Trophoblast cell (in vitro differentiated cells and primary cell): ENCODE measurements at regions not wholly inside any gene's neighbourhood (a gene's known extent, or its start where the extent isn't known, plus 50 kb on each side); places are given as distances from the start of the nearest gene placed in this dataset.

ENCODE experiments used
- DNase-seq, 2 donors: peaks; one replicate each; pipeline ENCODE4 v3.0.0-alpha.2; 2016
- H2AFZ ChIP-seq: 2 replicates; pipeline ENCODE4 v1.6.1; 2013; ENCODE audit warnings: low read length, moderate library complexity, mild to moderate bottlenecking; ENCODE audit not compliant: insufficient read depth, poor library complexity
- H2AK5ac ChIP-seq: 2 replicates; pipeline ENCODE4 v1.6.1; 2013; ENCODE audit warnings: mild to moderate bottlenecking, low read length
- H2BK120ac ChIP-seq: 2 replicates; pipeline ENCODE4 v1.6.1; 2013; ENCODE audit warnings: low read length, mild to moderate bottlenecking, moderate library complexity; ENCODE audit not compliant: insufficient read depth, poor library complexity
- H2BK12ac ChIP-seq: 2 replicates; pipeline ENCODE4 v1.6.1; 2013; ENCODE audit warnings: mild to moderate bottlenecking, low read length, moderate library complexity
- H2BK5ac ChIP-seq: 2 replicates; pipeline ENCODE4 v1.6.1; 2013; ENCODE audit warnings: low read length, low read depth, moderate library complexity, mild to moderate bottlenecking; ENCODE audit not compliant: poor library complexity
- H3K14ac ChIP-seq: 2 replicates; pipeline ENCODE4 v1.6.1; 2013; ENCODE audit warnings: mild to moderate bottlenecking, low read length
- H3K18ac ChIP-seq: 2 replicates; pipeline ENCODE4 v1.6.1; 2013; ENCODE audit warnings: mild to moderate bottlenecking, low read length
- H3K23ac ChIP-seq: 2 replicates; pipeline ENCODE4 v1.6.1; 2013; ENCODE audit warnings: low read length
- H3K27ac ChIP-seq: 2 replicates; pipeline ENCODE4 v1.5.1; 2013; ENCODE audit warnings: low read depth, mild to moderate bottlenecking, inconsistent platforms, low read length, moderate library complexity
- H3K27me3 ChIP-seq: 2 replicates; pipeline ENCODE4 v1.6.1; 2013; ENCODE audit warnings: inconsistent platforms, mild to moderate bottlenecking, low read length, moderate library complexity; ENCODE audit not compliant: insufficient read depth
- H3K36me3 ChIP-seq, 2 experiments: 1 replicate in 1 of 2; 2 replicates in 1 of 2; pipeline ENCODE4 v1.6.1; 2013; ENCODE audit warnings: low read length in 2 of 2, mild to moderate bottlenecking in 2 of 2, moderate library complexity in 1 of 2; ENCODE audit not compliant: insufficient read depth in 2 of 2, control insufficient read depth in 1 of 2
- H3K4ac ChIP-seq: 2 replicates; pipeline ENCODE4 v1.6.1; 2013; ENCODE audit warnings: low read depth, mild to moderate bottlenecking, low read length, moderate library complexity
- H3K4me1 ChIP-seq, 2 experiments: 1 replicate in 1 of 2; 2 replicates in 1 of 2; pipeline ENCODE4 v1.6.1; 2013; ENCODE audit warnings: low read length in 2 of 2, mild to moderate bottlenecking in 2 of 2, moderate library complexity in 1 of 2; ENCODE audit not compliant: insufficient read depth in 2 of 2, control insufficient read depth in 1 of 2
- H3K4me2 ChIP-seq: 2 replicates; pipeline ENCODE4 v1.6.1; 2013; ENCODE audit warnings: inconsistent platforms, mild to moderate bottlenecking, low read length, moderate library complexity
- H3K4me3 ChIP-seq: 2 replicates; pipeline ENCODE4 v1.5.1; 2013; ENCODE audit warnings: mild to moderate bottlenecking, low read depth, low read length, inconsistent platforms
- H3K79me1 ChIP-seq: one replicate; pipeline ENCODE4 v1.6.1; 2013; ENCODE audit warnings: low read length
- H3K79me2 ChIP-seq: 2 replicates; pipeline ENCODE4 v1.6.1; 2013; ENCODE audit warnings: low read length, mild to moderate bottlenecking; ENCODE audit not compliant: control insufficient read depth, insufficient read depth, poor library complexity
- H3K9ac ChIP-seq: 2 replicates; pipeline ENCODE4 v1.6.1; 2013; ENCODE audit warnings: mild to moderate bottlenecking, low read length
- H3K9me3 ChIP-seq: 2 replicates; pipeline ENCODE4 v1.6.1; 2013; ENCODE audit warnings: low read depth, mild to moderate bottlenecking, control low read depth, inconsistent platforms, low read length; ENCODE audit not compliant: insufficient read depth
- H4K12ac ChIP-seq: 2 replicates; pipeline ENCODE4 v1.6.1; 2013; ENCODE audit warnings: low read depth, mild to moderate bottlenecking, low read length, moderate library complexity
- H4K8ac ChIP-seq: 2 replicates; pipeline ENCODE4 v1.6.1; 2013; ENCODE audit warnings: low read depth, mild to moderate bottlenecking, low read length, moderate library complexity
- H4K91ac ChIP-seq: one replicate; pipeline ENCODE4 v1.6.1; 2013; ENCODE audit warnings: low read depth, mild to moderate bottlenecking, low read length, moderate library complexity
- WGBS: extraction: QIAGEN DNeasy Blood & Tissue Kit; methylation state at CpG from one replicate; pipeline ENCODE4 v1.1.7; 2013; ENCODE audit warnings: missing lambda C conversion rate; ENCODE audit not compliant: insufficient read length, insufficient coverage; ENCODE audit errors: extremely low coverage; 5-methylcytosine and 5-hydroxymethylcytosine counted together

DNA sequence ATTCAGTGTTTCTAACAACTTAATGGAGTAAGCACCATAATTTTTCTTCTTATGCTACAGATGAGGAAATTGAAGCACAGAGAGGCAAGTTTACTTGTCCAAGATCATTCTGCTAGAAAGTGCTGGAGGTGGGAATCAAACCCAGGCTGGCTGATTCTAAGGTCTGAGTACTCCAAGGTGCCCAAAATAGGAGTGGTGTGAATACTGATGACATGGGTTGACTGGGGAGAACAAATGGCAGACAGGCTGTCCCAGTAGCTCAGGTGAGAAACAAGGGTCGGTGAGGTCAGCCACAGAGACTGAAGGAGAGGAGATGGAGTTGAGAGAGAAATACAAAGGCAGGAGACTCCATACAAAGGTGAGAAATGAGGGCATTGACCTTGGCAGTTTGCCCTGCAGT lies 144.5 kb upstream of the EGFLAM start:
- H4K12ac ChIP-seq = no peak overlapping the region
- no peaks in the 10 kb centered on the region for H3K4me1 ChIP-seq
- DNase-seq = peak in 1 of 2 donors; percentile 26
- H2AK5ac ChIP-seq = no peak overlapping the region
- H3K9me3 ChIP-seq = no peaks in the 10 kb centered on the region
- H3K23ac ChIP-seq = no peak overlapping the region
- no peaks in the 10 kb centered on the region for H3K27me3 ChIP-seq
- H3K27ac ChIP-seq = no peak overlapping the region
- H3K4me2 ChIP-seq = no peak overlapping the region
- no peak overlapping the region for H3K14ac ChIP-seq
- no peak overlapping the region for H3K4me3 ChIP-seq
- no peak overlapping the region for H3K4ac ChIP-seq
- no peak overlapping the region for H2BK12ac ChIP-seq
- H2BK5ac ChIP-seq = no peak overlapping the region
- H3K79me2 ChIP-seq = no peaks in the 10 kb centered on the region
- no peak overlapping the region for H4K8ac ChIP-seq
- H3K36me3 ChIP-seq = no peaks in the 10 kb centered on the region
- no peak overlapping the region for H3K9ac ChIP-seq
- no peak overlapping the region for H3K18ac ChIP-seq
- H4K91ac ChIP-seq = no peak overlapping the region
- WGBS = no CpG with 5 or more reads among the region's 1 CpG
- no peaks in the 10 kb centered on the region for H3K79me1 ChIP-seq
- H2AFZ ChIP-seq = no peak overlapping the region
- no peak overlapping the region for H2BK120ac ChIP-seq

DNA sequence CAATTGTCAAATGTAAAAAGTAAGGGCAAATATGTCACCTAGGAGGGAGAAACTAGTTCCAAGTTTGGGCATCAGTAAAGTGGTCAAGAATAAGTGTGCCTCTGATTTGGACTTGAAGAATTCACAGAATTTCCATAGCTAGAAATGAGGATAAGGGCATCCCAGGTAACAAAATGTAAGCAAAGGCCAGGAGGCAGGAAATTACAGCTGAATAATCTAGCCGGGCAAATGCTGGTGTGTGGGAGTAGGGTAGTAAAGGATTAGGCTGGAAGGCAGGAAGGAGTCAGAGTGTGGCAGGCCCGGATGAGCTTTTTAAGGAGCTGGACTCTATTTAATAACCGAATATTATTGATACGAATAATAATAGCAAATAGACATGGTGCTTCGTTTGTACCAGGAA lies 144.9 kb upstream of the EGFLAM start:
- Histone ChIP-seq H3K79me2 (no peaks in the 10 kb centered on the region), H4K8ac (no peak overlapping the region), H3K9me3 (no peaks in the 10 kb centered on the region), H3K4me2 (no peak overlapping the region), H3K36me3 (no peaks in the 10 kb centered on the region), H4K12ac (no peak overlapping the region), H3K14ac (no peak overlapping the region), H2BK120ac (no peak overlapping the region), H3K4me3 (no peak overlapping the region), H3K18ac (no peak overlapping the region), H2AFZ (no peak overlapping the region), H3K4me1 (no peaks in the 10 kb centered on the region), H4K91ac (no peak overlapping the region), H3K27ac (no peak overlapping the region), H2AK5ac (no peak overlapping the region), H3K79me1 (no peaks in the 10 kb centered on the region), H2BK5ac (no peak overlapping the region), H2BK12ac (no peak overlapping the region), H3K23ac (no peak overlapping the region), H3K4ac (no peak overlapping the region), H3K9ac (no peak overlapping the region), H3K27me3 (no peaks in the 10 kb centered on the region)
- peak; percentile 74 to 78 for DNase-seq
- no CpG with 5 or more reads among the region's 5 CpGs for WGBS

DNA sequence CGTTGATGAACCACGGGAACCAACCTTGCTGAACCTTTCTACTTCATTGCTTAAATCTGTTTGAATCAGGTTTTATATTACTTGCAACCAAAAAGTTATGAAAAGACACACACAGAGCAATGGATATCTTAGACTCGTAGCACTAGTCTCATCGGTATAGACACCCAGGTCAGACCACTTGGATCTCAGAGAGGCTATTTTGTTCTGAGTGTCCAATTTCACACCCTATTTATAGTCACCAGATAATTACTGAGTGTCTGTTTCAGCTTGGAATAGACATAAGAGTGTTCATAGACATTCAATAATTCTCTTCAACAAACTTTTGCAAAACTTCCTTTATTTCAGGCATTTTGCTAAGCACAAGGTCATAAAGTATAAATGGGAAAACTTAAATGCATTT lies 145.4 kb upstream of the EGFLAM start:
- Histone ChIP-seq H3K9ac (no peak overlapping the region), H3K36me3 (no peaks in the 10 kb centered on the region), H2BK12ac (no peak overlapping the region), H4K91ac (no peak overlapping the region), H2AFZ (no peak overlapping the region), H3K27me3 (no peaks in the 10 kb centered on the region), H4K12ac (no peak overlapping the region), H3K27ac (no peak overlapping the region), H3K23ac (no peak overlapping the region), H3K4ac (no peak overlapping the region), H3K79me2 (no peaks in the 10 kb centered on the region), H3K14ac (no peak overlapping the region), H3K4me3 (no peak overlapping the region), H4K8ac (no peak overlapping the region), H2AK5ac (no peak overlapping the region), H2BK5ac (no peak overlapping the region), H3K4me1 (no peaks in the 10 kb centered on the region), H3K4me2 (no peak overlapping the region), H2BK120ac (no peak overlapping the region), H3K79me1 (no peaks in the 10 kb centered on the region), H3K18ac (no peak overlapping the region), H3K9me3 (no peaks in the 10 kb centered on the region)
- no CpG with 5 or more reads among the region's 4 CpGs for WGBS
- DNase-seq = no peak

DNA sequence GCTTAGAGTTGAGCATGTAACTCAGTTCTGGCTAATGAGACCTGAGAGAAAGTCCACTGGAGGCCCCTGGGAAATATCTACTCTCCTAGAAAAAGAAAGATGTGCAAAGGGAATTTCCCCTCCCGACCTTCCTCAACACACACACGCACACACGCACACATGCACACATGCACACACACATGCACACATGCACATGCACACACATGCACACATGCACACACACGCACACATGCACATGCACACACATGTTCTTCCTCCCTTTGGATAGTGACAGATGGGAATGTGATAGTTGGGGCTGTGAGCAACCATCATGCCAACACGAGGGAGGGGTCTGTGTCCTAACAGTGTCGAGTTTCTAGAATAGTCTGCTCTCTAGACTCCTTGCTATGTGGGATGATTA lies 148.2 kb upstream of the EGFLAM start:
- Histone ChIP-seq H3K9me3 (no peaks in the 10 kb centered on the region), H2AFZ (no peak overlapping the region), H3K36me3 (no peaks in the 10 kb centered on the region)

More for the DNA sequence above, 148.2 kb upstream of the EGFLAM start:
- H2BK5ac ChIP-seq = no peak overlapping the region
- H2AK5ac ChIP-seq = no peak overlapping the region
- H3K79me1 ChIP-seq = no peaks in the 10 kb centered on the region
- H3K18ac ChIP-seq = no peak overlapping the region
- no peak overlapping the region for H3K4ac ChIP-seq
- H3K4me1 ChIP-seq = no peaks in the 10 kb centered on the region
- no peak overlapping the region for H3K27ac ChIP-seq
- H3K4me2 ChIP-seq = no peak overlapping the region
- no peak overlapping the region for H3K4me3 ChIP-seq
- H3K23ac ChIP-seq = no peak overlapping the region
- H3K14ac ChIP-seq = no peak overlapping the region
- no peak overlapping the region for H2BK12ac ChIP-seq
- WGBS = no CpG with 5 or more reads among the region's 6 CpGs
- no peak overlapping the region for H4K8ac ChIP-seq
- H3K27me3 ChIP-seq = no peaks in the 10 kb centered on the region
- no peak overlapping the region for H4K12ac ChIP-seq
- no peak for DNase-seq
- H3K9ac ChIP-seq = no peak overlapping the region
- H2BK120ac ChIP-seq = no peak overlapping the region
- no peak overlapping the region for H4K91ac ChIP-seq
- no peaks in the 10 kb centered on the region for H3K79me2 ChIP-seq
